Tibial artery (tissue), 4 donors: ENCODE measurements at regions not wholly inside any gene's neighbourhood (a gene's known extent, or its start where the extent isn't known, plus 50 kb on each side); places are given as distances from the start of the nearest gene placed in this dataset.

Experiments
- DNase-seq, 2 donors: peaks; one replicate each; pipeline ENCODE4 v3.0.0-alpha.2; 2019
- H3K27ac ChIP-seq, 2 donors: fragments of 200-600 bp; sonication (generic) in 1 of 2; 1 replicate in 1 of 2; 2 replicates in 1 of 2; pipeline ENCODE4 v1.5.1; 2018 to 2019; ENCODE audit warnings: mild to moderate bottlenecking in 1 of 2
- H3K27me3 ChIP-seq, 2 donors: fragments of 200-600 bp; sonication (generic) in 1 of 2; one replicate each; pipeline versions ENCODE4 v1.5.1 to v1.6.0; 2016 to 2019
- H3K36me3 ChIP-seq, 3 donors: fragments of 200-600 bp; sonication (generic) in 2 of 3; one replicate each; pipeline ENCODE4 v1.5.1; 2016 to 2019; ENCODE audit warnings: mild to moderate bottlenecking in 2 of 3
- H3K4me1 ChIP-seq, 4 donors: fragments of 200-600 bp; sonication (generic) in 2 of 4; 1 replicate in 3 of 4; 2 replicates in 1 of 4; pipeline ENCODE4 v1.5.1; 2016 to 2019
- H3K4me3 ChIP-seq, 2 donors: fragments of 200-600 bp; sonication (generic) in 1 of 2; 1 replicate in 1 of 2; 2 replicates in 1 of 2; pipeline ENCODE4 v1.5.1; 2018 to 2019; ENCODE audit warnings: mild to moderate bottlenecking in 2 of 2
- H3K9me3 ChIP-seq, 3 donors: fragments of 200-600 bp; sonication (generic) in 1 of 3; one replicate each; pipeline ENCODE4 v1.5.1; 2016 to 2019
- CTCF ChIP-seq, 2 experiments: fragments of 200-600 bp in 1 of 2; fragments of 450-650 bp in 1 of 2; IDR thresholded peaks; one replicate each; pipeline ENCODE4 v1.5.1; 2017 to 2019; ENCODE audit warnings: antibody characterized with exemption in 2 of 2, mild to moderate bottlenecking in 1 of 2, moderate library complexity in 1 of 2
- intact Hi-C: fragments of 100-400 bp; cut with DNase I; formaldehyde crosslinking; loops from one replicate; pipeline ENCODE4 v1.15.0; 2023; ENCODE audit warnings: low total_unique reads

- Histone ChIP-seq H3K4me1 (peaks cover 0 to 60% (median 52%) of the 10 kb centered on the region in 4 donors), H3K36me3 (peaks cover 35 to 48% (median 44%) of the 10 kb centered on the region in 3 donors), H3K27me3 (no peaks in the 10 kb centered on the region), H3K9me3 (no peaks in the 10 kb centered on the region), H3K27ac (peak overlapping the region; percentile 18 to 48), H3K4me3 (no peak overlapping the region)
- TF ChIP-seq CTCF (IDR thresholded peaks at IDR 0.05), result no peak
- no peak for DNase-seq
- intact Hi-C loops, result loop anchor here (10.0 kb wide), 1 partner anchor 62 kb away; no protein-coding TSS in a partner anchor
These were observed 68.4 kb upstream of the EDEM3 start for GRCh38 chr1:184823080-184823479.

- H3K4me3 ChIP-seq, result no peak overlapping the region
- intact Hi-C loops, result loop anchor here (10.0 kb wide), 1 partner anchor 63 kb away; no protein-coding TSS in a partner anchor
- no peak for TF ChIP-seq CTCF (IDR thresholded peaks at IDR 0.05)
- no peak for DNase-seq
- peak overlapping the region; percentile 9 to 48 for H3K27ac ChIP-seq
- no peaks in the 10 kb centered on the region for H3K27me3 ChIP-seq
- peaks cover 0 to 52% (median 44%) of the 10 kb centered on the region in 4 donors for H3K4me1 ChIP-seq
- peaks cover 38 to 57% (median 47%) of the 10 kb centered on the region in 3 donors for H3K36me3 ChIP-seq
- no peaks in the 10 kb centered on the region for H3K9me3 ChIP-seq
These were observed 67.6 kb upstream of the EDEM3 start for GRCh38 chr1:184822267-184822666.

DNA sequence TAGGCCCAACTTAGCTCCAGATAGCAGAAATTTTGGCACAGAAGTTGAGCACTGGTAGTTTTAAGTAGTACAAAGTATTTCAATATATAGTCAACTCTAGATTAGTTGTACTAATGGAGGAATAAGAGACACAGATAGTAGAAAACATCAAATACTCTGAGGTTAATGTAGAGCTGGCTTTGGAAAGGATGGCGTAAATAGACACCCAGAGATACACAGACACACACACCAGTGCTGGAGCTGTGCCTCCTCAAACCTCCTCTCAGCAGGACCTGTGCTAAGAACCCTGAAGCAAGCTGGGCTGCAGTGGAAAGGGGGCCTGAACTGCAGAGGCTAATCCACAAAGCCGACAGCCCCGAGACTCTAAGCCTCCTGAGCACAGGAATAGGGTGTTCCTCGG, 67.0 kb upstream of the EDEM3 start:
- Histone ChIP-seq H3K4me3 (no peak overlapping the region), H3K27ac (peak overlapping the region in 1 of 2 donors; percentile 1), H3K4me1 (peaks cover 0 to 46% (median 38%) of the 10 kb centered on the region in 4 donors), H3K36me3 (peaks cover 42 to 61% (median 51%) of the 10 kb centered on the region in 3 donors), H3K27me3 (no peaks in the 10 kb centered on the region), H3K9me3 (no peaks in the 10 kb centered on the region)
- no peak for DNase-seq
- TF ChIP-seq CTCF (IDR thresholded peaks at IDR 0.05), result no peak
- intact Hi-C loops, result loop anchor here (10.0 kb wide), 1 partner anchor 63 kb away; no protein-coding TSS in a partner anchor

GRCh38 chr1:184820956-184821355, 66.3 kb upstream of the EDEM3 start:
- peaks cover 47 to 65% (median 51%) of the 10 kb centered on the region in 3 donors for H3K36me3 ChIP-seq

DNA sequence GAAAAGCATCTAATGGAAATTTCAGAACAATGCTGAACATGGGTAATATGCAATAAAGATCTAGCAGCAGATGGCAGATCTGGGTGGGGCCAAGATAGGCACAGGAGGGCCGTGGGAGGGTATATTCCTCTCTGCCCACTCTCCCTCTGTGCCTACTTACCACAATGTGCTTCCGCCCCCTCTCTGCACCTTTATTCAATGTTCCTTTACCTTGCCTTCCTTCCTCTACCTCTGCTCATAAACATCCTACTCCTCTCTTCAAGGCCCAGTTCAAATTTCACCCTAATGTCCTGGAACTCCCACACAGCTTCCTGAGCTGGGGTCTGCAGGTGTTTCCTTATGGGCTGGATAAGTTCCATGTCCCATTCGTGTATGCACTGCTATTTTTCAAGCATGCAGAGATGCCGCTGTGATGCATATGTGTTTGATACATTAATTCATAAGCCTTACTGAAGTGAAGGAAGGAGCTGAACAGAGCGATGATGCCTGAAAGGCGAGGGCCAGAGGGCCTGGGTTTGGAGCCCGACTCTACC, 65.6 kb upstream of the EDEM3 start:
- H3K36me3 ChIP-seq, result peaks cover 47 to 71% (median 51%) of the 10 kb centered on the region in 3 donors
- H3K27ac ChIP-seq, result no peak overlapping the region
- H3K4me1 ChIP-seq, result peaks cover 0 to 32% (median 24%) of the 10 kb centered on the region in 4 donors
- DNase-seq, result no peak
- H3K4me3 ChIP-seq, result no peak overlapping the region
- H3K9me3 ChIP-seq, result no peaks in the 10 kb centered on the region
- intact Hi-C loops, result loop anchor here (10.0 kb wide), 1 partner anchor 65 kb away; no protein-coding TSS in a partner anchor
- no peak for TF ChIP-seq CTCF (IDR thresholded peaks at IDR 0.05)
- H3K27me3 ChIP-seq, result no peaks in the 10 kb centered on the region

More at GRCh38 chr1:184820956-184821355, 66.3 kb upstream of the EDEM3 start:
- TF ChIP-seq CTCF (IDR thresholded peaks at IDR 0.05), result no peak
- no peaks in the 10 kb centered on the region for H3K27me3 ChIP-seq
- H3K4me3 ChIP-seq, result no peak overlapping the region
- no peaks in the 10 kb centered on the region for H3K9me3 ChIP-seq
- DNase-seq, result no peak
- H3K4me1 ChIP-seq, result peaks cover 0 to 39% (median 31%) of the 10 kb centered on the region in 4 donors
- H3K27ac ChIP-seq, result no peak overlapping the region
- intact Hi-C loops, result loop anchor here (10.0 kb wide), 1 partner anchor 64 kb away; no protein-coding TSS in a partner anchor
